ENCODE measurements at regions not wholly inside any gene's neighbourhood (a gene's known extent, or its start where the extent isn't known, plus 50 kb on each side); places are given as distances from the start of the nearest gene placed in this dataset.

DNA sequence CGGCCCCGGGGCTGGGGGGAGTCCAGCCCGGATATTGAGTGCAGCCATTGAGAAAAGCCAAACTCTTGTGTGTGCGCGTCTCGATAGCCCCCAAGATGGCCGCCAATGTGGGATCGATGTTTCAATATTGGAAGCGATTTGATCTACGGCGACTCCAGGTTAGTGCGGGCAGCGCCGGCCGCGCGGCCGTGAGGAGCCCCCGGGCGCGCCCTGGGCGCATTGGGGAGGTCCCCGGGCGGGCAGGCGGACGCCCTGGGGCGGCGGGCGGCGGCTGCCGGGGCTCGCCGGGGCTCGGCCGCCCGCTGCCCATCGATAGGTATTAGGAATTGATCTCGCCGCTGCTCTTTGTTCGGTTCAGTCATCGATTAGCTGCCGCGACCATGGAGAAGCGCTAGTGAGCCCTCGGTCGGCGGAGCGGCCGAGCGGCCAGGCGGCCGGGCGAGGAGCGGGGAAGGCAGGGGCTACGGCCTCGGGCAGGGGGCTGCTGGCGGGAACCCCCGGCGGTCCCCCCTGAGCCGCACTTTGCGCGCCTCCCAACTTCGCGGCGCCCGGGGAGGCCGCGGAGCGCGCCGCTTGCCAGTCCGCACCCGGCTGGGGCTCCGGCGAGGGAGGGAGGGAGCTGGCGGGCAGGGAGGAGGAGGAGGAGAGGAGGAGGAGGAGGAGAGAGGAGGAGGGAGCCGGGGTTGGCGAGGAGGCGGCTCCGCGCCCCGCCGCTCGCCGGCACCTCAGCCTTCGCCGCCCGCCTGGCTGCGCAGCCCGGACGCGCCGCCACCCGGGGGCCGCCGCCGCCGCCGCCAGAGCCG, 113.9 kb upstream of the MYL2 start, which contains the start of gene CUX2:
Gene CUX2, plus strand, starts transcription at position 83 of the 803 bp plus-strand sequence.
- H3K27me3 ChIP-seq (ENCODE audit: insufficient read depth, low read length), result peaks cover 83% of the 10 kb centered on the region
- no peak for TF ChIP-seq CTCF (IDR thresholded peaks at IDR 0.05; ENCODE audit: extremely low read depth, low read depth, low read length)
- no peak within 1 kb of the TSS for H3K4me3 ChIP-seq (ENCODE audit: insufficient read depth, low read length)
- no peaks in the 10 kb centered on the region for H3K4me1 ChIP-seq (ENCODE audit: insufficient read depth, low read length)
- H3K4me2 ChIP-seq (ENCODE audit: insufficient read depth, low read length), result no peak within 1 kb of the TSS
- H4K20me1 ChIP-seq (ENCODE audit: insufficient read depth, low read length), result no peaks in the 10 kb centered on the region
- H2AFZ ChIP-seq (ENCODE audit: low read length), result no peak within 1 kb of the TSS
- H3K27ac ChIP-seq (ENCODE audit: low read depth, low read length), result no peak within 1 kb of the TSS
- H3K79me2 ChIP-seq (ENCODE audit: insufficient read depth, low read length), result no peaks in the 10 kb centered on the region
- H3K36me3 ChIP-seq (ENCODE audit: insufficient read depth, low read length), result no peaks in the 10 kb centered on the region
- H3K9me3 ChIP-seq (ENCODE audit: low read depth, low read length), result no peaks in the 10 kb centered on the region
- DNase-seq (ENCODE audit: insufficient read length, low spot score, missing footprints), result no peak

DNA sequence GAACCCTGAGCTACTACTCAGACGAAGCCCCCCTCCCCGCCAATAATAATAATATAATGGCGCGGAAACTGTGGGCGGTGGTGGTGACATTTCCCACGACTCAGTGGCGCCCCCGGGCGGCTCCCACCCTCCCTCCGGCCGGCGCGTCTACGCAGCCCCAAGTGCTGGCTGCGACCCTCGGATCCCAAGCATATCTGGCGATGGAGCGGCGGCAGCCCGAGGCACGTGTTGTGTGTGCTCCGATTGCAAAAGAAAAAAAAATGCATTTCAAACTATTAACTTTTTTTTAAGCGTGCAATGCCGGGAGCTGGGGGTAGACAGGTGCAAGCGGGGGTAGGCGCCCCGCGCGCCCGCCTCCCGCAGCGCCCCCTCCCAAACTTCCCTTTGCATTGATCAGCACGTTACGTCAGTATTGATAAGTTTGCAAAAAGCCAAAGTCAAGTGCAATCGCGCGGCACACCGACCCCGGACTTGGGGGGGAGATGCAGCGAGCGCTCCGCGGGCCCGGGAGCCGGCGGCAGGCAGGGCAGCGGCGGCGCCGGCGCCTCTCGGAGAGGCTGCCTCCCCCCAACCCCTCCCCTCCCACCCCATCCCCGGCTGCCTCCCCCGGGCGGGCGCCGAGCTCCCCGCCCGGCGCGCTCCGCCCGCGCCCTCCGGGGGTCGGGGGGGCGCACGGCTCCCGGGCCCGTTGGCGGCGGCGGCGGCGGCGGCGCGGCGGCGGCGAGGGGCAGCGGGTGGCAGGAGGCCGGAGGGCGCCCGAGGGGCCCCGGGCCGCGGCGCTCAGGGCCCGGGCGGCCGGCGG, 113.1 kb upstream of the MYL2 start:
- H3K79me2 ChIP-seq (ENCODE audit: insufficient read depth, low read length), result no peaks in the 10 kb centered on the region
- H3K4me2 ChIP-seq (ENCODE audit: insufficient read depth, low read length), result no peak overlapping the region
- peaks cover 77% of the 10 kb centered on the region for H3K27me3 ChIP-seq (ENCODE audit: insufficient read depth, low read length)
- TF ChIP-seq CTCF (IDR thresholded peaks at IDR 0.05; ENCODE audit: extremely low read depth, low read depth, low read length), result no peak
- H2AFZ ChIP-seq (ENCODE audit: low read length), result no peak overlapping the region
- no peak overlapping the region for H3K27ac ChIP-seq (ENCODE audit: low read depth, low read length)
- H3K4me3 ChIP-seq (ENCODE audit: insufficient read depth, low read length), result no peak overlapping the region
- DNase-seq (ENCODE audit: insufficient read length, low spot score, missing footprints), result no peak
- H3K4me1 ChIP-seq (ENCODE audit: insufficient read depth, low read length), result no peaks in the 10 kb centered on the region
- no peaks in the 10 kb centered on the region for H3K9me3 ChIP-seq (ENCODE audit: low read depth, low read length)
- H4K20me1 ChIP-seq (ENCODE audit: insufficient read depth, low read length), result no peaks in the 10 kb centered on the region
- H3K36me3 ChIP-seq (ENCODE audit: insufficient read depth, low read length), result no peaks in the 10 kb centered on the region

GRCh38 chr12:111032591-111032919, 112.2 kb upstream of the MYL2 start:
- Histone ChIP-seq H4K20me1 (ENCODE audit: insufficient read depth, low read length) (no peaks in the 10 kb centered on the region), H3K4me3 (ENCODE audit: insufficient read depth, low read length) (no peak overlapping the region), H3K4me1 (ENCODE audit: insufficient read depth, low read length) (no peaks in the 10 kb centered on the region), H3K27ac (ENCODE audit: low read depth, low read length) (no peak overlapping the region), H3K27me3 (ENCODE audit: insufficient read depth, low read length) (peaks cover 71% of the 10 kb centered on the region), H3K9me3 (ENCODE audit: low read depth, low read length) (no peaks in the 10 kb centered on the region), H3K36me3 (ENCODE audit: insufficient read depth, low read length) (no peaks in the 10 kb centered on the region), H3K79me2 (ENCODE audit: insufficient read depth, low read length) (no peaks in the 10 kb centered on the region), H3K4me2 (ENCODE audit: insufficient read depth, low read length) (no peak overlapping the region), H2AFZ (ENCODE audit: low read length) (no peak overlapping the region)
- TF ChIP-seq CTCF (IDR thresholded peaks at IDR 0.05; ENCODE audit: extremely low read depth, low read depth, low read length), result no peak
- DNase-seq (ENCODE audit: insufficient read length, low spot score, missing footprints), result no peak
